H1 (cell line): ENCODE measurements at regions not wholly inside any gene's neighbourhood (a gene's known extent, or its start where the extent isn't known, plus 50 kb on each side); places are given as distances from the start of the nearest gene placed in this dataset.

Experiments
- CTCF ChIA-PET: fragments of 300-600 bp; sonication (Branson Sonifier 250); formaldehyde crosslinking; loops from one replicate; lab custom pipeline; 2021; ENCODE audit not compliant: partially characterized antibody; lab: Charles Lee
- POLR2A ChIA-PET: fragments of 300-600 bp; sonication (Branson Sonifier 250); formaldehyde crosslinking; loops from one replicate; lab custom pipeline; 2021; ENCODE audit warnings: inconsistent platforms; ENCODE audit not compliant: partially characterized antibody; lab: Charles Lee
- DNase-seq, 2 experiments: peaks; one replicate each; pipeline versions ENCODE4 v3.0.0 to v3.0.0-alpha.2; 2010 to 2022; ENCODE audit warnings: low spot score in 2 of 2, low read depth in 1 of 2, mixed read lengths in 1 of 2
- FAIRE-seq: peaks from 2 replicates; lab custom pipeline; 2011; peaks lifted over from hg19 to GRCh38; lab: Jason Lieb, UNC
- H2AFZ ChIP-seq: 2 replicates; pipeline ENCODE4 v1.8.1; 2012; ENCODE audit warnings: low read length, inconsistent platforms
- H2AK5ac ChIP-seq: 2 replicates; pipeline ENCODE4 v1.6.1; 2013; ENCODE audit warnings: low read depth, low read length
- H2BK120ac ChIP-seq: replicated peaks from 2 replicates; pipeline ENCODE3; 2013; ENCODE audit warnings: low read depth, low read length, inconsistent platforms
- H2BK12ac ChIP-seq: 2 replicates; pipeline ENCODE4 v1.6.1; 2013; ENCODE audit warnings: low read depth, low read length
- H2BK15ac ChIP-seq: 2 replicates; pipeline ENCODE4 v1.6.1; 2013; ENCODE audit warnings: low read length
- H2BK20ac ChIP-seq: 2 replicates; pipeline ENCODE4 v1.6.1; 2013; ENCODE audit warnings: low read length
- H2BK5ac ChIP-seq: 2 replicates; pipeline ENCODE4 v1.6.1; 2013; ENCODE audit warnings: low read depth, low read length
- H3K14ac ChIP-seq: 2 replicates; pipeline ENCODE4 v1.6.1; 2013; ENCODE audit warnings: inconsistent platforms; ENCODE audit not compliant: insufficient read length
- H3K18ac ChIP-seq: 2 replicates; pipeline ENCODE4 v1.6.1; 2013; ENCODE audit warnings: low read length; ENCODE audit errors: extremely low read depth
- H3K23ac ChIP-seq: 2 replicates; pipeline ENCODE4 v1.6.1; 2013; ENCODE audit warnings: inconsistent platforms; ENCODE audit not compliant: insufficient read length
- H3K23me2 ChIP-seq: 2 replicates; pipeline ENCODE4 v1.6.1; 2013; ENCODE audit warnings: low read depth, low read length
- H3K27ac ChIP-seq: 2 replicates; pipeline ENCODE4 v1.6.1; 2011; ENCODE audit warnings: low read depth, low read length, inconsistent platforms
- H3K27me3 ChIP-seq, 4 experiments: replicated peaks in 1 of 4; 1 replicate in 1 of 4; 2 replicates in 3 of 4; pipeline versions ENCODE4 v1.6.1 to v1.8.1; 2011 to 2013; ENCODE audit warnings: low read length in 3 of 4, mild to moderate bottlenecking in 3 of 4, inconsistent platforms in 2 of 4, mixed read lengths in 2 of 4, moderate library complexity in 1 of 4; ENCODE audit not compliant: control insufficient read depth in 3 of 4, insufficient read depth in 3 of 4; ENCODE audit errors: extremely low read depth in 1 of 4
- H3K36me3 ChIP-seq, 4 experiments: 2 replicates each; pipeline versions ENCODE4 v1.6.1 to v1.8.1; 2011 to 2013; ENCODE audit warnings: mild to moderate bottlenecking in 4 of 4, low read length in 3 of 4, moderate library complexity in 2 of 4, control low read depth in 1 of 4, inconsistent platforms in 1 of 4; ENCODE audit not compliant: insufficient read depth in 4 of 4, control insufficient read depth in 2 of 4
- H3K4ac ChIP-seq: replicated peaks from 2 replicates; pipeline ENCODE3; 2013; ENCODE audit warnings: low read length, low read depth, mixed read lengths, inconsistent platforms; ENCODE audit not compliant: insufficient read length
- H3K4me1 ChIP-seq, 4 experiments: replicated peaks in 1 of 4; 1 replicate in 1 of 4; 2 replicates in 3 of 4; pipeline versions ENCODE4 v1.6.1 to v1.8.1; 2011 to 2013; ENCODE audit warnings: low read length in 3 of 4, inconsistent platforms in 2 of 4, mixed read lengths in 1 of 4; ENCODE audit not compliant: insufficient read depth in 4 of 4, control insufficient read depth in 3 of 4
- H3K4me2 ChIP-seq, 2 experiments: 2 replicates each; pipeline versions ENCODE4 v1.6.1 to v1.8.1; 2011 to 2013; ENCODE audit warnings: low read depth in 2 of 2, low read length in 2 of 2, control low read depth in 1 of 2, inconsistent platforms in 1 of 2, mild to moderate bottlenecking in 1 of 2; ENCODE audit not compliant: insufficient read depth in 1 of 2
- H3K4me3 ChIP-seq, 4 experiments: fragments of 200-600, 300-600 bp in 1 of 4; sonication (generic), shearing (Covaris generic), sonication (Bioruptor Twin) in 1 of 4; 2 replicates each; pipeline versions ENCODE4 v1.5.1 to v1.8.1; 2011 to 2016; ENCODE audit warnings: low read length in 4 of 4, low read depth in 3 of 4, control low read depth in 2 of 4, inconsistent platforms in 2 of 4, mild to moderate bottlenecking in 2 of 4, mixed read lengths in 1 of 4, moderate library complexity in 1 of 4; ENCODE audit not compliant: insufficient read depth in 2 of 4; ENCODE audit errors: extremely low read depth in 1 of 4
- H3K56ac ChIP-seq: replicated peaks from 2 replicates; pipeline ENCODE3; 2013; ENCODE audit warnings: low read depth, mild to moderate bottlenecking, mixed read lengths, low read length, inconsistent platforms; ENCODE audit not compliant: insufficient read length
- H3K79me1 ChIP-seq: 2 replicates; pipeline ENCODE4 v1.6.1; 2013; ENCODE audit warnings: low read depth, low read length, control low read depth
- H3K79me2 ChIP-seq, 2 experiments: 2 replicates each; pipeline versions ENCODE4 v1.6.1 to v1.8.1; 2012 to 2013; ENCODE audit warnings: low read length in 2 of 2, mild to moderate bottlenecking in 2 of 2, inconsistent platforms in 1 of 2; ENCODE audit not compliant: insufficient read depth in 2 of 2, control insufficient read depth in 1 of 2
- H3K9ac ChIP-seq, 4 experiments: replicated peaks in 1 of 4; 1 replicate in 1 of 4; 2 replicates in 3 of 4; pipeline versions ENCODE4 v1.6.1 to v1.8.1; 2011 to 2013; ENCODE audit warnings: low read depth in 3 of 4, low read length in 3 of 4, control low read depth in 2 of 4, mild to moderate bottlenecking in 2 of 4, moderate library complexity in 2 of 4, inconsistent platforms in 1 of 4; ENCODE audit errors: extremely low read depth in 1 of 4
- H3K9me3 ChIP-seq, 2 experiments: 2 replicates each; pipeline versions ENCODE4 v1.6.1 to v1.8.1; 2012 to 2013; ENCODE audit warnings: mild to moderate bottlenecking in 2 of 2, moderate library complexity in 2 of 2, control low read depth in 1 of 2, inconsistent platforms in 1 of 2, low read depth in 1 of 2, low read length in 1 of 2, mixed read lengths in 1 of 2; ENCODE audit not compliant: insufficient read depth in 2 of 2
- H4K20me1 ChIP-seq, 2 experiments: replicated peaks in 1 of 2; 2 replicates each; pipeline versions ENCODE3 to v1.8.1; 2011 to 2013; ENCODE audit warnings: inconsistent platforms in 2 of 2, low read length in 2 of 2, mild to moderate bottlenecking in 1 of 2; ENCODE audit not compliant: insufficient read depth in 2 of 2, control insufficient read depth in 1 of 2
- H4K5ac ChIP-seq: 2 replicates; pipeline ENCODE4 v1.6.1; 2013; ENCODE audit warnings: low read length, low read depth, mixed read lengths, inconsistent platforms; ENCODE audit not compliant: insufficient read length
- H4K8ac ChIP-seq: 2 replicates; pipeline ENCODE4 v1.8.0; 2013; ENCODE audit warnings: mild to moderate bottlenecking, moderate library complexity, low read length, inconsistent platforms; ENCODE audit not compliant: insufficient read depth; ENCODE audit errors: extremely low read depth
- H4K91ac ChIP-seq: replicated peaks from 2 replicates; pipeline ENCODE3; 2013; ENCODE audit warnings: low read length, mixed read lengths, inconsistent platforms; ENCODE audit not compliant: insufficient read length
- TEAD4 ChIP-seq: IDR thresholded peaks from 2 replicates; pipeline ENCODE4 v1.6.1; 2012; ENCODE audit warnings: low read depth, low read length, inconsistent platforms, mixed read lengths
- WGBS, 2 experiments: shearing (Covaris generic) in 1 of 2; methylation state at CpG; one replicate each; pipeline versions ENCODE4 v1.1.6 to v1.1.7; 2013 to 2015; ENCODE audit warnings: low lambda C conversion rate in 2 of 2, mixed read lengths in 2 of 2, inconsistent platforms in 1 of 2, low coverage in 1 of 2, missing lambda C conversion rate in 1 of 2; ENCODE audit not compliant: insufficient replicate concordance in 2 of 2, insufficient coverage in 1 of 2, insufficient read length in 1 of 2; ENCODE audit errors: extremely low coverage in 1 of 2, missing lambda C conversion rate in 1 of 2; 5-methylcytosine and 5-hydroxymethylcytosine counted together

DNA sequence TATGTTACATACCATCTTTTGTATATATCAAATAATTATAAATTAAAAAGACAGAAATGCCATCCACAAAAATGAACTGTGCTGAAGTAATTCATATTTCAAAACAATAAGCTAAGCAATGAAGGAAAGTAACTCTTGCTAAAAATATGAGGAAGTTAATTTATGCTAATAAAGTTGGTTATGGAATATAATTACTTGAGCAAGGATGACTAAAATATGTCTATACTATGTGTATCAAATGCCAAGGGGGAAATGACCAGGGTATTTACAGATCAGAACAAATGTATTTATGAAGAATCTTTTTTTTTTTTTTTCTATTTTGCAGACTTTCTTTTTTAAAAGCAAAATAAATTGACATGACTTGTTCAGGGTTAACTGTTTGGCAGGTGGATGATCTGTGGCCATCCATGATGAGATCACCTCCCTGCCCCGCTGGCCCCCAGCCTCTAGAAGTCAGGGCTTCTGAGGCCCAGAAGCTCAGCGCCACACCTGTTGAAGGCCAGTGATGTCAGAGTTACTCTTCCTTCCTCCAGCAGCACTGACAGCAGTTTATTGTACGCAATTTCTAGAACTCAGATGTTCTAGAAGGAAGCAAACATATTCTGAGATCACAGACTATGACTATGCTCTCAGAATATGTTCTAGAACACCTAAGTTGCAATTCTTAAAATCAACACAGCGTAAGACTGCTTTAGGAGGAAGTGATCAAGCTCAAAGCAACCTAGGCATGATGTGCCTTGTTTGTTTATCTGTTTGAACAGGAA, 196.1 kb upstream of the KLF14 start:
- no peak overlapping the region for H4K5ac ChIP-seq
- no peak overlapping the region for H3K27ac ChIP-seq
- H2AK5ac ChIP-seq: no peak overlapping the region
- H3K4me3 ChIP-seq: no peak overlapping the region
- no peaks in the 10 kb centered on the region for H3K27me3 ChIP-seq
- H2AFZ ChIP-seq: no peak overlapping the region
- no peak overlapping the region for H4K91ac ChIP-seq
- 92% methylated on average over 4 of the region's 4 CpGs; no CpG with 5 or more reads in 1 of the 2 experiments for WGBS, 2 experiments
- no peaks in the 10 kb centered on the region; the same call in 1 of the 2 replicates for H3K79me1 ChIP-seq
- no peak overlapping the region for H2BK20ac ChIP-seq
- no peak overlapping the region for H3K23ac ChIP-seq
- H2BK12ac ChIP-seq: no peak overlapping the region
- peak overlapping the region; percentile 62; the same call in 1 of the 2 replicates for H4K8ac ChIP-seq
- H3K18ac ChIP-seq: no peak overlapping the region
- POLR2A ChIA-PET: interaction anchor here (1.5 kb wide), 1 partner anchor 8 kb away, joined by 4 read pairs; no protein-coding TSS in a partner anchor
- H2BK5ac ChIP-seq: no peak overlapping the region
- H2BK15ac ChIP-seq: no peak overlapping the region
- TF ChIP-seq TEAD4: no peak
- no peaks in the 10 kb centered on the region for H3K36me3 ChIP-seq
- no peaks in the 10 kb centered on the region for H3K23me2 ChIP-seq
- FAIRE-seq: no peak
- CTCF ChIA-PET: interaction anchor here (0.9 to 2.4 kb wide), 9 partner anchors 9 to 110 kb away, joined by 3 to 11 read pairs (median 5); no protein-coding TSS in a partner anchor
- H4K20me1 ChIP-seq: no peaks in the 10 kb centered on the region
- H3K4me2 ChIP-seq: no peak overlapping the region
- no peak overlapping the region for H3K14ac ChIP-seq
- H3K4ac ChIP-seq: no peak overlapping the region
- H3K79me2 ChIP-seq: no peaks in the 10 kb centered on the region
- no peak overlapping the region for H3K56ac ChIP-seq
- H3K9me3 ChIP-seq: no peaks in the 10 kb centered on the region
- no peak overlapping the region for H2BK120ac ChIP-seq
- H3K4me1 ChIP-seq: peaks cover 0 to 4% (median 0%) of the 10 kb centered on the region in 4 experiments; a peak in 2 of 7 replicates
- H3K9ac ChIP-seq: no peak overlapping the region
- DNase-seq: no peak
